Smooth muscle cell (in vitro differentiated cells): ENCODE measurements at regions not wholly inside any gene's neighbourhood (a gene's known extent, or its start where the extent isn't known, plus 50 kb on each side); places are given as distances from the start of the nearest gene placed in this dataset.
A peak's percentile ranks its signal among the peaks of the same experiment; 100 is the strongest.

Source experiments
- DNase-seq: peaks from one replicate; lab custom pipeline; 2025; ENCODE audit not compliant: unreplicated experiment; lab: John Stamatoyannopoulos, UW
- H2AFZ ChIP-seq: fragments of 200-600 bp; sonication (generic); 2 replicates; pipeline ENCODE4 v1.6.0; 2016; ENCODE audit warnings: antibody characterized with exemption, low read depth, mild to moderate bottlenecking
- H3F3A ChIP-seq: fragments of 200-600 bp; sonication (generic); 2 replicates; pipeline ENCODE4 v1.6.0; 2017; ENCODE audit warnings: antibody characterized with exemption, low read depth
- H3K27ac ChIP-seq: fragments of 200-600 bp; sonication (generic); 2 replicates; pipeline ENCODE4 v1.5.1; 2016; ENCODE audit warnings: low read depth, mild to moderate bottlenecking
- H3K27me3 ChIP-seq: fragments of 200-600 bp; sonication (generic); 2 replicates; pipeline ENCODE4 v1.6.1; 2016; ENCODE audit warnings: low read depth, mild to moderate bottlenecking
- H3K36me3 ChIP-seq: fragments of 200-600 bp; sonication (generic); 2 replicates; pipeline ENCODE4 v1.5.1; 2016; ENCODE audit warnings: low read depth
- H3K4me1 ChIP-seq: fragments of 200-600 bp; sonication (generic); 2 replicates; pipeline ENCODE4 v1.5.1; 2016; ENCODE audit warnings: low read depth
- H3K4me2 ChIP-seq: fragments of 200-600 bp; sonication (generic); 2 replicates; pipeline ENCODE4 v1.6.0; 2016; ENCODE audit warnings: mild to moderate bottlenecking
- H3K4me3 ChIP-seq: fragments of 200-600 bp; sonication (generic); 2 replicates; pipeline ENCODE4 v1.5.1; 2016; ENCODE audit warnings: mild to moderate bottlenecking
- H3K79me2 ChIP-seq: fragments of 200-600 bp; sonication (generic); 2 replicates; pipeline ENCODE4 v1.6.0; 2016; ENCODE audit warnings: low read depth, mild to moderate bottlenecking
- H3K9ac ChIP-seq: fragments of 200-600 bp; sonication (generic); 2 replicates; pipeline ENCODE4 v1.6.0; 2016; ENCODE audit warnings: low read depth
- H3K9me3 ChIP-seq: fragments of 200-600 bp; sonication (generic); replicated peaks from 2 replicates; pipeline ENCODE4 v1.5.1; 2016; ENCODE audit warnings: low read depth
- H4K20me1 ChIP-seq: fragments of 200-600 bp; sonication (generic); 2 replicates; pipeline ENCODE4 v1.6.0; 2016; ENCODE audit warnings: low read depth
- WGBS: methylation state at CpG from one replicate; pipeline ENCODE4 v1.1.7; 2016; ENCODE audit warnings: low lambda C conversion rate; 5-methylcytosine and 5-hydroxymethylcytosine counted together
- TF ChIP-seq, protein P1 (sequence below): fragments of 200-600 bp; sonication (generic); IDR thresholded peaks from 2 replicates; pipeline ENCODE4 v1.5.1; 2017; ENCODE audit warnings: borderline replicate concordance, mild to moderate bottlenecking, antibody characterized with exemption; ENCODE audit not compliant: insufficient read depth, poor library complexity, severe bottlenecking

DNA sequence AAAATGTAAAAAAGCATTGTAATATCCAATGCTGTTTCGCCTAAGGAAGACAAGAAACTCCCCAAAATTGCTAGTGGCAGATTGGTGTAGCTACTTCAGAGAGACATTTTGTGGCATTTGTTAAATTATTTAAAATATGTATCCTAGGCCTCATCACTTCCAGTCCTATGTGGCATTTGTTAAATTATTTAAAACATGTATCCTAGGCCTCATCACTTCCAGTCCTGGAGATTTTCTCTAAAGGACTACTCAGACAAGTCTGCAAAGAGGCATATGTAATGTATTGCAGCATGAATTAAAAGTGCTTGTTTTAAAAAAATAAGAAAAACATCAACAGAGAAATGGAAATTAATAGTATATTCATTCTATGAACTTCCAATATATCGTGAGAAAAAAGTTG is 95.6 kb upstream of the KCTD3 start:
- Histone ChIP-seq H3K36me3 (no peaks in the 10 kb centered on the region), H3K79me2 (no peaks in the 10 kb centered on the region), H3K9me3 (no peaks in the 10 kb centered on the region), H2AFZ (no peak overlapping the region), H3K4me2 (no peak overlapping the region), H3K4me3 (no peak overlapping the region), H3K9ac (no peak overlapping the region), H3K4me1 (no peaks in the 10 kb centered on the region), H3K27ac (no peak overlapping the region), H3K27me3 (no peaks in the 10 kb centered on the region), H3F3A (no peaks in the 10 kb centered on the region), H4K20me1 (no peaks in the 10 kb centered on the region)
- TF ChIP-seq, protein P1, sequence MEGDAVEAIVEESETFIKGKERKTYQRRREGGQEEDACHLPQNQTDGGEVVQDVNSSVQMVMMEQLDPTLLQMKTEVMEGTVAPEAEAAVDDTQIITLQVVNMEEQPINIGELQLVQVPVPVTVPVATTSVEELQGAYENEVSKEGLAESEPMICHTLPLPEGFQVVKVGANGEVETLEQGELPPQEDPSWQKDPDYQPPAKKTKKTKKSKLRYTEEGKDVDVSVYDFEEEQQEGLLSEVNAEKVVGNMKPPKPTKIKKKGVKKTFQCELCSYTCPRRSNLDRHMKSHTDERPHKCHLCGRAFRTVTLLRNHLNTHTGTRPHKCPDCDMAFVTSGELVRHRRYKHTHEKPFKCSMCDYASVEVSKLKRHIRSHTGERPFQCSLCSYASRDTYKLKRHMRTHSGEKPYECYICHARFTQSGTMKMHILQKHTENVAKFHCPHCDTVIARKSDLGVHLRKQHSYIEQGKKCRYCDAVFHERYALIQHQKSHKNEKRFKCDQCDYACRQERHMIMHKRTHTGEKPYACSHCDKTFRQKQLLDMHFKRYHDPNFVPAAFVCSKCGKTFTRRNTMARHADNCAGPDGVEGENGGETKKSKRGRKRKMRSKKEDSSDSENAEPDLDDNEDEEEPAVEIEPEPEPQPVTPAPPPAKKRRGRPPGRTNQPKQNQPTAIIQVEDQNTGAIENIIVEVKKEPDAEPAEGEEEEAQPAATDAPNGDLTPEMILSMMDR = no peak
- DNase-seq = no peak
- 97% methylated on average over 2 of the region's 2 CpGs for WGBS

- H3K79me2 ChIP-seq = no peaks in the 10 kb centered on the region
- no peaks in the 10 kb centered on the region for H3K36me3 ChIP-seq
- no peaks in the 10 kb centered on the region for H3K27me3 ChIP-seq
These were observed 94.4 kb upstream of the KCTD3 start for GRCh38 chr1:215472723-215473122.

GRCh38 chr1:215473943-215474342 is 93.2 kb upstream of the KCTD3 start:
- Histone ChIP-seq H3K27ac (no peak overlapping the region), H3K4me2 (peak overlapping the region; percentile 23), H3K9ac (no peak overlapping the region), H3K36me3 (no peaks in the 10 kb centered on the region), H3K27me3 (no peaks in the 10 kb centered on the region), H3K79me2 (no peaks in the 10 kb centered on the region), H3F3A (no peaks in the 10 kb centered on the region), H4K20me1 (no peaks in the 10 kb centered on the region), H3K9me3 (no peaks in the 10 kb centered on the region), H3K4me3 (no peak overlapping the region), H3K4me1 (no peaks in the 10 kb centered on the region), H2AFZ (no peak overlapping the region)
- no peak for DNase-seq
- WGBS = 57% methylated on average over 4 of the region's 4 CpGs
- TF ChIP-seq, protein P1 = no peak

More at GRCh38 chr1:215472723-215473122, 94.4 kb upstream of the KCTD3 start:
- no peak overlapping the region for H3K27ac ChIP-seq
- H4K20me1 ChIP-seq = no peaks in the 10 kb centered on the region
- no peak overlapping the region for H3K4me3 ChIP-seq
- H3K4me1 ChIP-seq = no peaks in the 10 kb centered on the region
- no peak overlapping the region for H3K9ac ChIP-seq
- TF ChIP-seq, protein P1 = no peak
- H2AFZ ChIP-seq = no peak overlapping the region
- no peaks in the 10 kb centered on the region for H3F3A ChIP-seq
- H3K4me2 ChIP-seq = no peak overlapping the region
- DNase-seq = no peak
- H3K9me3 ChIP-seq = no peaks in the 10 kb centered on the region

DNA sequence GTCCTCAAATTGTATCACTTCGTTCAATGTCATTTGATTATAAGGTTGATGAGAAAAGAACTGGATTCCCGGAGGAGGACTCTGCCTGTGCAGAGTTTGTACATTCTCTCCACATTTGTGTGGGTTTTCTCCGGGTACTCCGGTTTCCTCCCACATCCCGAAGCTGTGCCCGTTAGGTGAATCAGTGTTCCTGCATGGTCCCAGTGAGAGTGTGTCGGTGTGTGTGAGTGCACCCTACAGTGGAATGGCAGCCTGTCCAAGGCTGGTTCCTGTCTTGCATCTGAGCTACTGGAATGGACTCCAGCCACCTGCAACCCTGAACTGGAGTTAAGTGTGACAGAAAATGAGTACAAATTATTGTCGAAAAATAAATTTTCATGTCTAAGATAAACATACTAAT is 92.2 kb upstream of the KCTD3 start:
- no peaks in the 10 kb centered on the region for H3F3A ChIP-seq
- no peaks in the 10 kb centered on the region for H3K36me3 ChIP-seq
- no peaks in the 10 kb centered on the region for H4K20me1 ChIP-seq
- H3K9me3 ChIP-seq = no peaks in the 10 kb centered on the region
- H3K4me1 ChIP-seq = no peaks in the 10 kb centered on the region
- H3K4me2 ChIP-seq = no peak overlapping the region
- no peak overlapping the region for H3K4me3 ChIP-seq
- H2AFZ ChIP-seq = no peak overlapping the region
- no peak overlapping the region for H3K9ac ChIP-seq
- no peak overlapping the region for H3K27ac ChIP-seq
- DNase-seq = no peak
- TF ChIP-seq, protein P1 = no peak
- no peaks in the 10 kb centered on the region for H3K79me2 ChIP-seq
- H3K27me3 ChIP-seq = no peaks in the 10 kb centered on the region
- WGBS = 90% methylated on average over 8 of the region's 8 CpGs
